PFSK-1 (cell line): ENCODE measurements at regions not wholly inside any gene's neighbourhood (a gene's known extent, or its start where the extent isn't known, plus 50 kb on each side); places are given as distances from the start of the nearest gene placed in this dataset.

Experiments
- FOXP2 ChIP-seq: optimal IDR thresholded peaks from 2 replicates; pipeline ENCODE3; 2011; ENCODE audit warnings: borderline replicate concordance, control low read depth, inconsistent platforms; ENCODE audit not compliant: insufficient read depth; ENCODE audit errors: extremely low read length, extremely low read depth
- POLR2AphosphoS5 ChIP-seq: IDR thresholded peaks from 2 replicates; pipeline ENCODE4 v1.6.1; 2012; ENCODE audit warnings: low read depth, mild to moderate bottlenecking, control low read depth, low read length, moderate library complexity
- REST ChIP-seq, 2 experiments: IDR thresholded peaks; 2 replicates each; pipeline versions ENCODE4 v1.6.1 to v1.8.0; 2011 to 2012; ENCODE audit warnings: low read depth in 2 of 2, low read length in 2 of 2, control low read depth in 1 of 2, inconsistent platforms in 1 of 2, mild to moderate bottlenecking in 1 of 2, moderate library complexity in 1 of 2; ENCODE audit not compliant: insufficient read depth in 1 of 2
- SIN3A ChIP-seq: IDR thresholded peaks from 2 replicates; pipeline ENCODE4 v1.6.1; 2012; ENCODE audit warnings: mild to moderate bottlenecking, low read length, moderate library complexity, borderline replicate concordance; ENCODE audit not compliant: insufficient read depth
- TAF1 ChIP-seq: IDR thresholded peaks from 2 replicates; pipeline ENCODE4 v1.6.1; 2012; ENCODE audit warnings: low read length, control low read depth, borderline replicate concordance; ENCODE audit not compliant: insufficient read depth

GRCh38 chr2:81675641-81676040, 1371.1 kb upstream of the LRRTM1 start:
- TF ChIP-seq TAF1 (no peak), POLR2AphosphoS5 (no peak), REST (IDR thresholded peaks at IDR 0.05; ENCODE audit: insufficient read depth in 1 of 2, low read depth in 2 of 2, low read length in 2 of 2) (no peak), SIN3A (no peak), FOXP2 (no peak)

GRCh38 chr2:81672923-81673322, 1368.4 kb upstream of the LRRTM1 start:
- TF ChIP-seq SIN3A: no peak
- no peak for TF ChIP-seq FOXP2
- no peak for TF ChIP-seq POLR2AphosphoS5
- TF ChIP-seq TAF1: no peak
- no peak for TF ChIP-seq REST (IDR thresholded peaks at IDR 0.05; ENCODE audit: insufficient read depth in 1 of 2, low read depth in 2 of 2, low read length in 2 of 2)

- TF ChIP-seq TAF1: no peak
- TF ChIP-seq REST (IDR thresholded peaks at IDR 0.05; ENCODE audit: insufficient read depth in 1 of 2, low read depth in 2 of 2, low read length in 2 of 2): no peak
- TF ChIP-seq FOXP2: no peak
- TF ChIP-seq SIN3A: no peak
- TF ChIP-seq POLR2AphosphoS5: no peak
Observed at GRCh38 chr2:81672516-81672915, 1368.0 kb upstream of the LRRTM1 start.

- TF ChIP-seq POLR2AphosphoS5 (no peak), TAF1 (no peak), SIN3A (no peak)
Observed at GRCh38 chr2:81670885-81671284, 1366.3 kb upstream of the LRRTM1 start.

- no peak for TF ChIP-seq POLR2AphosphoS5
- no peak for TF ChIP-seq FOXP2
- TF ChIP-seq REST (IDR thresholded peaks at IDR 0.05; ENCODE audit: insufficient read depth in 1 of 2, low read depth in 2 of 2, low read length in 2 of 2): no peak
- no peak for TF ChIP-seq SIN3A
Observed at GRCh38 chr2:81661081-81661480, 1356.5 kb upstream of the LRRTM1 start.
